Stimulated activated CD4-positive, alpha-beta T cell treated with anti-CD3 and anti-CD28 coated beads, Interleukin-4, amount 100 ng/mL, for 4 hours (primary cell): ENCODE measurements at regions not wholly inside any gene's neighbourhood (a gene's known extent, or its start where the extent isn't known, plus 50 kb on each side); places are given as distances from the start of the nearest gene placed in this dataset.
A peak's percentile ranks its signal among the peaks of the same experiment; 100 is the strongest.
"Not testable (repeated sequence)": the region's sequence is repeated elsewhere in the genome, so short reads cannot be mapped to it uniquely, and the experiment has no call there.

Source experiments
- DNase-seq, 2 experiments: peaks; one replicate each; pipeline ENCODE4 v3.0.0-alpha.2; 2020

DNA sequence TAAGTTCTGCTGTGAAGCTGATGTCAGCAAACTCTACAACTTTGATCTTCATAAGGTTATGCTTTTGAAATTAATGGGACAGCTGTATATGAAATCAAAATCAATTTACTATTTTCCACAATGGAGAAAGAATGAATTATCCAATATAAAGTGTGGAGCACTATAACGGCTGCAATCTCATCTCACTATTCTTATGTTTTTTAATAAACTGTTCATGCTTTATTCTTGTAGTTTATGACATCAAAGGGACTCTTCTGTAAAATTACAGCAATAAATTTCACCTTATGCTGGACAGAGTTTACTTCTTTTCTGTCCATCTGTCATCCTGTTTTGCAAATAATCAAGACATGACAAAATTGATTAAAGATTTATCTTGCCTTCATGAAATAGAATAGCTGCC, 192.5 kb downstream of the TECRL start:
- no peak for DNase-seq

DNA sequence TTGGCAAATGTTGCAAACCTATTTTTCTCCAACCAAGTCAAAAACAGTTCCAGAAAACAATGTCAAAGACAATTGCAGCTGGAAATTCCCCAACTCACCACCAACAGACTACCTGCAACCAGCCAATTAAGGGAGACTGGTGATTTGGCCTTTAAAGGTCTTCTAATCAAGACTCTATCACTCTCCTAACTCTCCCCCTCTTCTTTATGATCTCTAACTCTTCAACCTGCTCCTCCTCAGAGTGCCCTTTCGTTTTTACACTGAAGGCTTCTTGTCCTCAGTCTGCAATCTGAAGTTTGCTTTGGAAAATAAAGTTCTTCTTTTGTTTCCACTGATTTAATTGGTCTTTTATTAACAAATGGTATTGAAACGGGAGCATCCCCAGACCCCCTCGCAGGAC, 203.9 kb downstream of the TECRL start:
- DNase-seq, result no peak

- no peak for DNase-seq
Measured at GRCh38 chr4:64200001-64200555, 209.2 kb downstream of the TECRL start.

DNA sequence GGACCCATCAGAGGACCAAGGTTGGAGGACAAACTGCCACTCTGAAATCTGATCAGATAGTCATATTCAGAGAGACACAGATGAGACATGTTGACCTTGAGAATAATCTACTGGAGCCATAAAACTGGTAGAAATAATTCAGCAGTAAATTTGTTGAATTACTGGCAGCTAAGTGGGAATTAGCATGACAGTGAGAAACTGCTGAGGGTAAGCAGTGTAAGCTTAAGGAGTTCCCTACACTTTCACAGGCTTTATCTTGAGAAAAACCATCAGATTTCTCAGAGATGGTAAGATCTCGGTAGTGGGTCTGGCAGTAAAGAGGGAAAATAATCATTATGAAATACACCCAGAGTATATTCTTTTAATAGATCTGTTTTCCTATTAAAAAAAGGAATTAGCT, 213.7 kb downstream of the TECRL start:
- no peak for DNase-seq

GRCh38 chr4:64192731-64193412, 216.4 kb downstream of the TECRL start:
- DNase-seq, result no peak

GRCh38 chr4:64174247-64174882, 234.9 kb downstream of the TECRL start:
- no peak for DNase-seq

DNA sequence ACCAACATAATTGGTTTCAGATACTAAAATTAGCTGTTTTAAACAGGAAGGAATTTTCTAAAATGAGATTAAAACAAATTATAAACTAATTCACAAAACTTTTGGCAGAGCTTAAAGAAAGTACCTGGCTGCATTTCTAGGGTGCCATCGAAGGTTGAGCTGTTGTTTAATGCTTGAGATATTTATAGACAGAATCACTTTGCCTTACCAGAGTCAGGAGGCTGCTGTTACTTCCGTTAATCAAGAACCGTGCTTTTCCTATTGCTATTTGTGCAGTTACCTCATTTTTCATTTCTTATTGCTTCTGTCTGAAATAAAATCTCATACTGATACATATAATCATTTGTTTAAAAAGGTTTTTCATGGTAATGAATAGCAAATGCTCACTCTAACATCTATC, 242.9 kb downstream of the TECRL start:
- no peak for DNase-seq

GRCh38 chr4:64158648-64159326, 250.5 kb downstream of the TECRL start:
- DNase-seq, result peak; percentile 3 to 10

DNA sequence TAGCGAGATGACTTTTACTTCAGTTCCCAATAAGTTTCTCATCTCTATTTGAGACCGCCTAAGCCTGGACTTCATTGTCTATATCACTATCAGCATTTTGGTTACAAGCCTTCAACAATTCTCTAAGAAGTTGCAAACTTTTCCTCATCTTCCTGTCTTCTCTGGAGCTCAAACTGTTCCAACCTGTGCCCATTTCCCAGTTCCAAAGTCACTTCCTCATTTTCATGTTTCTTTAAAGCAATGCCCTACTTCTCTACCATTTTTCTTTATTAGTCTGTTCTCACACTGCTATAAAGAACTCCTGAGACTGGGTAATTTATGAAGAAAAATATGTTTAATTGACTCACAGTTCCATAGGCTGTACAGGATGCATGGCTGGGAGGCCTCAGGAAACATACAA, 251.9 kb downstream of the TECRL start:
- DNase-seq, result no peak

GRCh38 chr4:64156253-64156652, 253.0 kb downstream of the TECRL start:
- no peak for DNase-seq

GRCh38 chr4:64146030-64146429, 263.2 kb downstream of the TECRL start:
- no peak for DNase-seq

DNA sequence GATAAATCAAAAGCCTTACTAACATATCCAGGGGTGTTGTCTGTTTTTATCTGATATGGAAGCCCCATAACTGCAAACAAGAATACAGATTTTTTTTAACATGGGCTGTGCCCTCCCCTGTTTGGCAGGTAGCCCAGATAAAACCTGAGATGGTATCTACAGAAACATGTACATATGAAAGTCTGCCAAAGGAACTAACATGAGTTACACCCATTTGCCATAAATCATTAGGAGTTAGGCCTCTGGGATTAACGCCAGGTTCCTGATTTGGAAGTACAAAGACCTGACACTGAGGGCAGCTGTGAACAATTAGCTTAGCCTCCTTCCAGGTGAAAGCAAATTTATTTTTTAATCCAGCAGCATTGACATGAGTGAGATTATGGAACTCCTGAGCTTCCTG, 264.3 kb downstream of the TECRL start:
- DNase-seq, result no peak

DNA sequence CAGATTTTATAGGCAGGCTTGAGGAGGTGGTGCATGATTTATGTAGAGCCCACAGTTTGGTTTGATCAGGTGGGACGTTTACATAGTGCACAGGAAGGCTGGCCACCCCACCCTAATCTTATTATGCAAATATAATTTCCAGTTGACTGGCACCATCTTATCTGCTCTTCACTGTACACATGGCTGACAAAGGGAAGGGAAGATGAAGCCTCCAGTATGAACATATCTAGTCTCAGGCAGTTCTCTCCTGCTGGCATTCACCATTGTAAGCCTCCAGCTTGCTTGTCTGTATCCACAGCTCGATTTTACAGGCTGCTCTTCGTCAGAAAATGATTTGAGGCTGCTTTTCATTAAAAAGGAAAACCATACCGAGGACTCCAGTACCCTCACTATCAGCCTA, 278.3 kb downstream of the TECRL start:
- DNase-seq, result no peak

DNA sequence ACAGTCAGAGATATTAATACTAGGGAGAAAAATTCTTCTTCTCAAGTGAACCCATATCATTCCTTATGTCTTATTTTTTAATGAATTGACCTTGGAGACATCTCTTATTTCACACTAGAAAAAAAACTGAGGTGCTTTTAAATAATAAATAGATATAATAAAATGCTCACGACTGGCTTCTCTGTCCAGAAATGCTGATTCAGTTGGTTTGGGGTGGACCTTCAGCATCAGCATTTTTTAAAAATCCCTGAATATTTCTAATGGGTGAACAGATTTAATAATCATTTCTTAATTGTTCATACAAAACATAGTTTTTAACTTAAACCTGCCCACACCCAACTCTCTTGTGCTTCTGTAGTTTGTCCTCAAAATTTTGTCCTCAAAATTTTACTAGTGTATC, 283.9 kb downstream of the TECRL start:
- no peak for DNase-seq

GRCh38 chr4:64121803-64122202, 287.4 kb downstream of the TECRL start:
- DNase-seq, result no peak

DNA sequence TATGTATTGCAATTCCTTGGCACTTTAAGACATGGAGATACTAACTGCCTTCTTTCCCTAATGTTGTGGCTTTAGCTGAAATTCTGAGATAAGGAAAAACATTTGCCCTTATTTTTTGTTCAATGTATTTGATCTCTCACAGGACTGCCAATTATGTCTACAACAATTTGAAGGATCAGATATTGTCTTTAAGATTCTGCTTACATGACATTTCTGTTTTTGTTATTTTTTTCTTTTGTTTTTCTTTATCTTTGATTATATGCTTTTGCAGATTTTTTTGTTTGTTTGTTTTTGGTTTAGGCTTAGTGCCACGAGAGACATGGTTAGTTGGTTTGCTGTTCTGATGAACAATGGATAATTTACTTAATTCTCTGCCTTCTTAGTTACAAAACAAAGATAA, 303.3 kb downstream of the TECRL start:
- no peak for DNase-seq

DNA sequence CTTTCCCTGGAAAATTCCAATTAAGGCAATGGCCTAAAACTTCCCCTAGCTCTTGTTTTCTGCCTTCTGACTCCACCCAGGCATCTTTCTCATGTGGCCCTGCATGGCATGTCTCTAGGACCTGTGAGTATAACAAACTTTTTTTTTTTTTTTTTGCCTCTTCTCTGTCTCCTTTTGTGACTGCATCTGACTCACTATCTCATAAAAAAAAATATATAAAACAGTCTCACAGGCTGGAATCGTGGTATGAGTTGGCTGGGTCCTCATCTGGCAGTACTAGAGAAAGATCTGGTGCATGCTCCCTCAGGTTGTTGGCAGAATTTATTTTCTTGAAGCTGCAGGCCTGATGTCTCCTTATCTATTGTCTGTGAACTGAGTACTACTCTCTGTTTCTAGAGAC, 313.9 kb downstream of the TECRL start:
- DNase-seq, result no peak

DNA sequence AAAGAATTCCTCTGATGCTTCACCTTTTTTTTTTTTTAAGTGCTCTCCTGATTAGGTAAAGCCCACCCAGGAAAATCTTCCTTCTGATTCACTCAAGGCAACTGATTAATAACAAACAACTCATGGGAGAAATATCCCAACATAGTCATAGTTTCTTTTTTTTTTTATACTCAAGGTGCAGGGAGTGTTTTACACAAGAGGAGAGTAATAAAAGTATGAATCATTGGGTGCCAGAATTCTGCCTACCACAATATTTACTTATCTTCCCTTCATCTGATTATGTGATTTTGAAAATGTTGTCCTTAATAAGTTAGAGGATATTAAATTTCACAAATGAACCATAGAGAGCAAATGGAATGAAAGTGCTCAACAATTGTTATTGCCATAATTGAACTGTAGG, 329.9 kb downstream of the TECRL start:
- DNase-seq, result no peak

GRCh38 chr4:64068096-64068495, 341.2 kb downstream of the TECRL start:
- DNase-seq, result no peak

GRCh38 chr4:64062991-64063390, 346.3 kb downstream of the TECRL start:
- no peak for DNase-seq

DNA sequence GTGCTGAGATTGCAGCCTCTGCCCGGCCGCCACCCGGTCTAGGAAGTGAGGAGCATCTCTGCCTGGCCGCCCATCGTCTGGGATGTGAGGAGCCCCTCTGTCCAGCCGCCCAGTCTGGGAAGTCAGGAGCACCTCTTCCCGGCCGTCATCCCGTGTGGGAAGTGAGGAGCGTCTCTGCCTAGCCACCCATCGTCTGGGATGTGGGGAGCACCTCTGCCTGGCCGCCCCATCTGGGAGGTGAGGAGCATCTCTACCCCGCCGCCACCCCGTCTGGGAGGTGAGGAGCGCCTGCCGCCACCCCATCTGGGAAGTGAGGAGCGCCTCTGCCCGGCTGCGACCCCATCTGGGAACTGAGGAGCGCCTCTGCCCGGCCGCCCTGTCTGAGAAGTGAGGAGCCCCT, 372.2 kb downstream of the TECRL start:
- not testable (repeated sequence) for DNase-seq

DNA sequence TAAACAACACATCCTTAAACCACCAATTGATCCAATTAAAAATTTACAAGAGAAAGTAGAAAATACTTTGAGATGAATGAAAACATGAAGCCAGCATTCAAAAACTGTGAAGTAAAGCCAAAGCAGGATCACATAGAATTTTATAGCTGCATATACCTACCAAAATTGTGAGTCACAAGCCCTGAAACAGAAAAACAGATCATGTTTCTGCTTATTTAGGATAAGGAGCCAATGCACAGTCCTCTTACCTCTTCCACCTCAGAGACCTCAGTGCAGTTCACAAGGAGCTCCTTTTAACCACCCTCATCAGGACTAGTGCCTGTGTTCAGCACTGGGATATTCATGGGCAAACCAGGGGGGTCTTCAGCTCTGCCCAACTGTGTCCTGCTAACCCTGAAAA, 386.7 kb downstream of the TECRL start:
- no peak for DNase-seq

DNA sequence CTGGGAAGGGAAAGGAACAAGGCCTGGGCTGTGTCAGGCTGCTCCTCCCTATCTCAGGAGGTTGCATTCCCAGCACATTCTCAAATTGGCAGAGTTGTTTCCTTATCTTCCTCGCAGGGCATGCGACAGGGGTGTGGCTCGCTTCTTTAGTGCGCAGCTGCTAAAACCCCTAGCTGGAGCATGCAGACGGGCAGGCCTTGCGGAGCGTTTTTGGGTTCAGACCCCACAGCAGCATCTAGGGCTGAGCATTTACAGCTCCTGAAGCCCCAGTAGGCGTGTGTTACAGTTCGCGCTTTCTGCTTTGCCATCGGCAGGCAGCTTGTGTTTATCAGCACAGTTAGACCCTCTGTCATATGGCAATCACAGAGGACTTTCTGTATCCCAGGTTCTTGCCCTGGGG, 392.4 kb downstream of the TECRL start:
- DNase-seq, result no peak

- no peak for DNase-seq
Measured at GRCh38 chr4:64014647-64015046, 394.6 kb downstream of the TECRL start.
